MCF 10A (cell line): ENCODE measurements at regions not wholly inside any gene's neighbourhood (a gene's known extent, or its start where the extent isn't known, plus 50 kb on each side); places are given as distances from the start of the nearest gene placed in this dataset.

Source experiments
- BruUV-seq: library from RNA; stranded (reverse); fragments of 400-500 nt; replicated peaks from 2 replicates; lab custom pipeline; 2021; lab: Mats Ljungman, UMichigan
- CTCF ChIA-PET: fragments of 300-600 bp; sonication (Branson Sonifier 250); formaldehyde crosslinking; extraction: SDS; loops from one replicate; lab custom pipeline; 2021; ENCODE audit warnings: antibody characterized with exemption, inconsistent platforms; lab: Yijun Ruan, JAX
- POLR2A ChIA-PET: fragments of 300-600, 350-650 bp; sonication (Branson Sonifier 250); formaldehyde crosslinking; extraction: SDS; loops from one replicate; lab custom pipeline; 2020; ENCODE audit warnings: antibody characterized with exemption, inconsistent platforms; lab: Yijun Ruan, JAX
- DNase-seq: peaks from one replicate; pipeline ENCODE4 v3.0.0-alpha.2; 2018; ENCODE audit not compliant: unreplicated experiment
- H3K27ac Mint-ChIP-seq: one replicate; pipeline ENCODE4 v1.8.0; 2022; ENCODE audit warnings: mild to moderate bottlenecking, low read depth, mixed read lengths; ENCODE audit not compliant: unreplicated experiment
- H3K27me3 Mint-ChIP-seq: one replicate; pipeline ENCODE4 v1.8.0; 2022; ENCODE audit warnings: mixed read lengths; ENCODE audit not compliant: insufficient read depth, unreplicated experiment
- H3K36me3 Mint-ChIP-seq: one replicate; pipeline ENCODE4 v1.8.0; 2022; ENCODE audit warnings: mild to moderate bottlenecking, moderate library complexity, mixed read lengths; ENCODE audit not compliant: insufficient read depth, unreplicated experiment
- H3K4me1 Mint-ChIP-seq: one replicate; pipeline ENCODE4 v1.8.0; 2022; ENCODE audit warnings: mixed read lengths; ENCODE audit not compliant: insufficient read depth, unreplicated experiment
- H3K4me3 Mint-ChIP-seq: one replicate; pipeline ENCODE4 v1.8.0; 2022; ENCODE audit warnings: mild to moderate bottlenecking, moderate library complexity, mixed read lengths; ENCODE audit not compliant: unreplicated experiment
- H3K9me3 Mint-ChIP-seq: one replicate; pipeline ENCODE4 v1.8.0; 2022; ENCODE audit warnings: mixed read lengths; ENCODE audit not compliant: unreplicated experiment
- CTCF ChIP-seq: fragments of 200-600 bp; IDR thresholded peaks from one replicate; pipeline ENCODE4 v1.8.0; 2022; ENCODE audit warnings: antibody characterized with exemption, mild to moderate bottlenecking; ENCODE audit not compliant: unreplicated experiment
- intact Hi-C: fragments of 100-400 bp; cut with micrococcal nuclease; formaldehyde crosslinking; loops from 2 replicates; pipeline ENCODE4 v1.14.1; 2022

GRCh38 chr13:63696055-63696454, 2280.4 kb upstream of the PCDH20 start:
- POLR2A ChIA-PET, result no interaction called here
- CTCF ChIA-PET, result interaction anchor here (1.1 kb wide), 1 partner anchor 184 kb away, joined by 3 read pairs; no protein-coding TSS in a partner anchor

GRCh38 chr13:63693696-63694095, 2278.0 kb upstream of the PCDH20 start:
- POLR2A ChIA-PET, result no interaction called here
- CTCF ChIA-PET, result no interaction called here
- Mint-ChIP-seq H3K4me3 (no peak overlapping the region), H3K9me3 (no peaks in the 10 kb centered on the region), H3K27ac (no peak overlapping the region), H3K36me3 (no peaks in the 10 kb centered on the region), H3K27me3 (no peaks in the 10 kb centered on the region), H3K4me1 (peaks cover 4% of the 10 kb centered on the region)
- no peak for DNase-seq
- no peak for TF ChIP-seq CTCF
- BruUV-seq, result no TSS peak
- intact Hi-C loops, result no loop called here

More at GRCh38 chr13:63696055-63696454, 2280.4 kb upstream of the PCDH20 start:
- Mint-ChIP-seq H3K4me3 (no peak overlapping the region), H3K36me3 (no peaks in the 10 kb centered on the region), H3K27me3 (no peaks in the 10 kb centered on the region), H3K9me3 (no peaks in the 10 kb centered on the region), H3K4me1 (peaks cover 4% of the 10 kb centered on the region), H3K27ac (no peak overlapping the region)
- intact Hi-C loops, result no loop called here
- TF ChIP-seq CTCF, result no peak
- no TSS peak for BruUV-seq
- no peak for DNase-seq

- Mint-ChIP-seq H3K36me3 (no peaks in the 10 kb centered on the region), H3K4me1 (peaks cover 4% of the 10 kb centered on the region), H3K9me3 (peaks cover 5% of the 10 kb centered on the region), H3K27me3 (no peaks in the 10 kb centered on the region), H3K4me3 (no peak overlapping the region), H3K27ac (no peak overlapping the region)
- DNase-seq, result no peak
- TF ChIP-seq CTCF, result no peak
- no TSS peak for BruUV-seq
- ChIA-PET POLR2A (interaction anchor here (0.6 kb wide), 1 partner anchor 235 kb away, joined by 4 read pairs; no protein-coding TSS in a partner anchor), CTCF (no interaction called here)
- intact Hi-C loops, result no loop called here
Observed at GRCh38 chr13:63691474-63691873, 2275.8 kb upstream of the PCDH20 start.

GRCh38 chr13:63690672-63691071, 2275.0 kb upstream of the PCDH20 start:
- no peak for DNase-seq
- Mint-ChIP-seq H3K27me3 (no peaks in the 10 kb centered on the region), H3K36me3 (no peaks in the 10 kb centered on the region), H3K27ac (no peak overlapping the region), H3K4me1 (no peaks in the 10 kb centered on the region), H3K4me3 (no peak overlapping the region), H3K9me3 (peaks cover 5% of the 10 kb centered on the region)
- no peak for TF ChIP-seq CTCF
- CTCF ChIA-PET, result no interaction called here
- intact Hi-C loops, result no loop called here
- POLR2A ChIA-PET, result interaction anchor here (0.6 kb wide), 1 partner anchor 235 kb away, joined by 4 read pairs; no protein-coding TSS in a partner anchor
- no TSS peak for BruUV-seq
